ENCODE measurements at regions not wholly inside any gene's neighbourhood (a gene's known extent, or its start where the extent isn't known, plus 50 kb on each side); places are given as distances from the start of the nearest gene placed in this dataset.

DNA sequence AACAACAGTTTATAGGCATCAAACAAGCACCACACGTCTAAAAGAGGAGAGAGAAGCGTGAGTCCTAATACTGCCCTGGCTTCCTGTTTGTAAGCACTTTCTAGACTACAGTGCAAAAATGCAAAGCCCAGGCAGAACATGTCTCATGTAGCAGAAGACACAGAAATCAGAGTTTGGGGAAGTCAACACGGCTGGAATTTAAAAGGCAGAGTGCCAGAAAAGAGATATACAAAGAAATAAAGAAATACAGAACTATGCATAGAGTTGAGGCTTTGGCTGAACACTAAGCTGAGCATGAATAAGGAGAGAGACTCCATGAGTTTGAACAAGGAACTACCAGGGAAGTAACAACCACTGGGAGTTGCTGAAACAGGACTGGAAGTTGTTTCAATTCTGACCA, 566.6 kb upstream of the NR5A2 start:
- TF ChIP-seq POLR2AphosphoS5 (IDR thresholded peaks at IDR 0.05; ENCODE audit: low read depth, low read length) (no peak), FOXP2 (optimal IDR thresholded peaks at IDR 0.05; ENCODE audit: borderline replicate concordance, extremely low read depth, extremely low read length, insufficient read depth) (no peak), TAF1 (IDR thresholded peaks at IDR 0.05; ENCODE audit: borderline replicate concordance, insufficient read depth, low read length) (no peak), SIN3A (IDR thresholded peaks at IDR 0.05; ENCODE audit: borderline replicate concordance, insufficient read depth, low read length) (no peak)
- TF ChIP-seq, protein P1, sequence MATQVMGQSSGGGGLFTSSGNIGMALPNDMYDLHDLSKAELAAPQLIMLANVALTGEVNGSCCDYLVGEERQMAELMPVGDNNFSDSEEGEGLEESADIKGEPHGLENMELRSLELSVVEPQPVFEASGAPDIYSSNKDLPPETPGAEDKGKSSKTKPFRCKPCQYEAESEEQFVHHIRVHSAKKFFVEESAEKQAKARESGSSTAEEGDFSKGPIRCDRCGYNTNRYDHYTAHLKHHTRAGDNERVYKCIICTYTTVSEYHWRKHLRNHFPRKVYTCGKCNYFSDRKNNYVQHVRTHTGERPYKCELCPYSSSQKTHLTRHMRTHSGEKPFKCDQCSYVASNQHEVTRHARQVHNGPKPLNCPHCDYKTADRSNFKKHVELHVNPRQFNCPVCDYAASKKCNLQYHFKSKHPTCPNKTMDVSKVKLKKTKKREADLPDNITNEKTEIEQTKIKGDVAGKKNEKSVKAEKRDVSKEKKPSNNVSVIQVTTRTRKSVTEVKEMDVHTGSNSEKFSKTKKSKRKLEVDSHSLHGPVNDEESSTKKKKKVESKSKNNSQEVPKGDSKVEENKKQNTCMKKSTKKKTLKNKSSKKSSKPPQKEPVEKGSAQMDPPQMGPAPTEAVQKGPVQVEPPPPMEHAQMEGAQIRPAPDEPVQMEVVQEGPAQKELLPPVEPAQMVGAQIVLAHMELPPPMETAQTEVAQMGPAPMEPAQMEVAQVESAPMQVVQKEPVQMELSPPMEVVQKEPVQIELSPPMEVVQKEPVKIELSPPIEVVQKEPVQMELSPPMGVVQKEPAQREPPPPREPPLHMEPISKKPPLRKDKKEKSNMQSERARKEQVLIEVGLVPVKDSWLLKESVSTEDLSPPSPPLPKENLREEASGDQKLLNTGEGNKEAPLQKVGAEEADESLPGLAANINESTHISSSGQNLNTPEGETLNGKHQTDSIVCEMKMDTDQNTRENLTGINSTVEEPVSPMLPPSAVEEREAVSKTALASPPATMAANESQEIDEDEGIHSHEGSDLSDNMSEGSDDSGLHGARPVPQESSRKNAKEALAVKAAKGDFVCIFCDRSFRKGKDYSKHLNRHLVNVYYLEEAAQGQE (IDR thresholded peaks at IDR 0.05; ENCODE audit: insufficient read depth in 1 of 2, low read depth in 2 of 2, low read length in 2 of 2) = no peak

DNA sequence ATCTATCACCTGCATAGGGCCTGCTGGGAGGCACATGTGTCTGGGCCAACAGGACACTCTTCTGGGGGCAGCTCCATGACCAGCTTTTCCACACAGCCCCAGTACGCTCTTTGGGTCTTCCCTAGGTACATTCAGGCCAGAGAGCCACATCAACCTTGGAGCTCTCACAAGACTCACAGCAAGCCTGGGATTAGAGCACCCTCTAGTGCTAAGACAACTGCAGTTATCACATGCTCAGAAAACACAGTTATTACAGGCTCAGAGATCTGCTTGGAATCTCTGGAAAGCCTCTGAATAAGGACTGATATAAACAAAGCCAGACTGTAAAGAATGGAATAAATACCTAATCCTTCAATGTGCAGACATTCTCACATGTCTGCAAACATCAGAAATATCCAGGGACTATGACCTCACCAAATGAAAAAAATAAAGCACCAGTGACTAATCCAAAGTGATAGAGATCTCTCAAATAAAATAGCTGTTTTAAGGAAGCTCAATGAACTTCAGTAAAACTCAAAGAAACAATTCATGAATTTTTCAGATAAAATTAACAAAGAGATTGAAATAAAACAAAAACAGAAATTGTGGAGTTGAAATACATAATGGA, 563.9 kb upstream of the NR5A2 start:
- TF ChIP-seq POLR2AphosphoS5 (IDR thresholded peaks at IDR 0.05; ENCODE audit: low read depth, low read length) = no peak

DNA sequence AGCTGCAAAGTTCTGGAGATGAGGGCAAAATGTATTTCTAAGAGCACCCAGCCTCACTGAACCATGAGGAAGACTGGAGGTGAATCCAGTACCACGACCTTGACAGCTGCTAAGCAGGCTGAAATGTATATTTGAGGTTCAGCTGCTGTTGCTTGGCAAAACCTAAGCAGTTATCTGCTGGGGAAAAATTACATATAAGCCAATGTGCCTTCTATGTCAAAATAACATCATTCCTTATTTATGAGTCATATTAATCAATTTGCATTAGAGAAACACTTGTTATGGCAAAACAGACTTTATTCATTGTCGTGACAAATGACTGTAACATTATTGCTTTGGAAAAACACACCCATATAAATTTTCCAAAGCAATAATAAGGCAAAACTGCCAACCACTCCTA, 560.5 kb upstream of the NR5A2 start:
- no peak for TF ChIP-seq POLR2AphosphoS5 (IDR thresholded peaks at IDR 0.05; ENCODE audit: low read depth, low read length)
- TF ChIP-seq SIN3A (IDR thresholded peaks at IDR 0.05; ENCODE audit: borderline replicate concordance, insufficient read depth, low read length) = no peak
- no peak for TF ChIP-seq FOXP2 (optimal IDR thresholded peaks at IDR 0.05; ENCODE audit: borderline replicate concordance, extremely low read depth, extremely low read length, insufficient read depth)
- TF ChIP-seq, protein P1 (IDR thresholded peaks at IDR 0.05; ENCODE audit: insufficient read depth in 1 of 2, low read depth in 2 of 2, low read length in 2 of 2) = no peak
- no peak for TF ChIP-seq TAF1 (IDR thresholded peaks at IDR 0.05; ENCODE audit: borderline replicate concordance, insufficient read depth, low read length)

DNA sequence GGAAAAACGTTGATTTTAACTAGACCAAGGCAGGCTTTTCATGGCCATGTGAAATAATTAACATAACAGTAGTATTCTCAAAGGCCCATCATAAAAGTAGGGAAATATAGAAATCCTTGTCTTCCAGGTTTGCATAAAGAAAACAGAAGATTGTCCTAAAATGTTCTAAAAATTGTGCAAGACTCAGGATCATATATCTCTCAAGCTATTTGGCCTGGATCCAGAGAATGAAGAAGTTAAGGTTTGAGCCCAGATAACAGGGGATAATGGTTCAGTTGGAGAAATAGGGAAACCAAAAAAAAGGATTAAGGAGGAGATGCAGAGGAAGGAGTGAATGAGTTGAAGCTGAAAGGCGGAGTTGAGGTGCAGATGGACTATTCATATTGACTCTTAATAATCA, 555.5 kb upstream of the NR5A2 start:
- TF ChIP-seq, protein P1 (IDR thresholded peaks at IDR 0.05; ENCODE audit: insufficient read depth in 1 of 2, low read depth in 2 of 2, low read length in 2 of 2) = no peak
- TF ChIP-seq SIN3A (IDR thresholded peaks at IDR 0.05; ENCODE audit: borderline replicate concordance, insufficient read depth, low read length) = no peak

DNA sequence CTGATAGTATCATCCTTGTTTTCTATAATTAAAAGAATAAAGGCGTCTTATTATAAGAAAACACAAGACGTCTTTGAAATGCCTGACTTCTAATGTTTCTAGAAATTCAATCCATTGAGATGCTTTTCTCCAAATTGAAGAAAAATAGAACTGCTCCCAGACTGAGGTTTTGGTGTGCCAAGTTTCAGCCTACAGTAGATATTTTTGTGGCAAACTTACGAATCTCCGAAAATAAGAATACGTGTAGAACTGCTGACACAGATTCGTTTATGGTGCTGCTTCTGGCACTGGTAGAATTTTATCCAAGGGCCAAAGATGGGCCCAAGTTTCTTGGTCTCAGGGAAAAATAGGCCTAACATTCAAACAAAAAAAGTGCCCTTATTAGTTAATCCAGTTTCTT, 554.5 kb upstream of the NR5A2 start:
- TF ChIP-seq SIN3A (IDR thresholded peaks at IDR 0.05; ENCODE audit: borderline replicate concordance, insufficient read depth, low read length) (no peak), FOXP2 (optimal IDR thresholded peaks at IDR 0.05; ENCODE audit: borderline replicate concordance, extremely low read depth, extremely low read length, insufficient read depth) (no peak), TAF1 (IDR thresholded peaks at IDR 0.05; ENCODE audit: borderline replicate concordance, insufficient read depth, low read length) (no peak), POLR2AphosphoS5 (IDR thresholded peaks at IDR 0.05; ENCODE audit: low read depth, low read length) (no peak)
- TF ChIP-seq, protein P1 (IDR thresholded peaks at IDR 0.05; ENCODE audit: insufficient read depth in 1 of 2, low read depth in 2 of 2, low read length in 2 of 2) = no peak

Data from PFSK-1 (cell line).